OCI-LY3 (cell line): ENCODE measurements at regions not wholly inside any gene's neighbourhood (a gene's known extent, or its start where the extent isn't known, plus 50 kb on each side); places are given as distances from the start of the nearest gene placed in this dataset.

Experiments used
- H2AFZ ChIP-seq: fragments of 200-600, 300-600 bp; shearing (Covaris generic); 2 replicates; pipeline ENCODE4 v1.6.0; 2014; ENCODE audit warnings: antibody characterized with exemption, low read depth, low read length
- H3K27ac ChIP-seq: fragments of 200-600, 300-600 bp; sonication (generic); 2 replicates; pipeline ENCODE4 v1.5.1; 2014; ENCODE audit warnings: mild to moderate bottlenecking, low read length, moderate library complexity, mixed read lengths
- H3K27me3 ChIP-seq: fragments of 200-600, 300-600 bp; sonication (generic); 2 replicates; pipeline ENCODE4 v1.6.1; 2014; ENCODE audit warnings: low read depth, low read length, mixed read lengths
- H3K36me3 ChIP-seq: fragments of 200-600, 300-600 bp; sonication (generic); replicated peaks from 2 replicates; pipeline ENCODE3; 2014; ENCODE audit warnings: low read depth, low read length, mixed read lengths
- H3K4me1 ChIP-seq: fragments of 300-600, 200-600 bp; sonication (generic); 2 replicates; pipeline ENCODE4 v1.6.1; 2014; ENCODE audit warnings: low read length, mixed read lengths
- H3K4me2 ChIP-seq: fragments of 200-600, 300-600 bp; sonication (generic); 2 replicates; pipeline ENCODE4 v1.6.1; 2014; ENCODE audit warnings: low read length, mixed read lengths
- H3K4me3 ChIP-seq: fragments of 300-600, 200-600 bp; sonication (generic); 2 replicates; pipeline ENCODE4 v1.5.1; 2014; ENCODE audit warnings: antibody characterized with exemption, mild to moderate bottlenecking, low read length, moderate library complexity
- H3K79me2 ChIP-seq: fragments of 300-600, 200-600 bp; shearing (Covaris generic); 2 replicates; pipeline ENCODE4 v1.6.1; 2014; ENCODE audit warnings: mild to moderate bottlenecking, low read length, mixed read lengths
- H3K9ac ChIP-seq: fragments of 300-600, 200-600 bp; shearing (Covaris generic); 2 replicates; pipeline ENCODE4 v1.6.0; 2014; ENCODE audit warnings: mild to moderate bottlenecking, low read length, moderate library complexity
- H3K9me3 ChIP-seq: fragments of 200-600, 300-600 bp; shearing (Covaris generic); 2 replicates; pipeline ENCODE4 v1.6.1; 2014; ENCODE audit warnings: low read length, mixed read lengths; ENCODE audit not compliant: insufficient read depth
- H4K20me1 ChIP-seq: fragments of 200-600, 300-600 bp; sonication (generic); 2 replicates; pipeline ENCODE4 v1.6.1; 2016; ENCODE audit warnings: low read length, mixed read lengths; ENCODE audit not compliant: insufficient read depth
- EZH2phosphoT487 ChIP-seq: fragments of 200-600 bp; shearing (Covaris generic); IDR thresholded peaks from 2 replicates; pipeline ENCODE4 v1.6.1; 2018; ENCODE audit warnings: antibody characterized with exemption, mixed run types, low read depth
- TF ChIP-seq, protein P1 (sequence below): fragments of 200-600, 300-600 bp; sonication (generic); IDR thresholded peaks from 2 replicates; pipeline ENCODE4 v1.5.1; 2014; ENCODE audit warnings: antibody characterized with exemption, low read length, low read depth

DNA sequence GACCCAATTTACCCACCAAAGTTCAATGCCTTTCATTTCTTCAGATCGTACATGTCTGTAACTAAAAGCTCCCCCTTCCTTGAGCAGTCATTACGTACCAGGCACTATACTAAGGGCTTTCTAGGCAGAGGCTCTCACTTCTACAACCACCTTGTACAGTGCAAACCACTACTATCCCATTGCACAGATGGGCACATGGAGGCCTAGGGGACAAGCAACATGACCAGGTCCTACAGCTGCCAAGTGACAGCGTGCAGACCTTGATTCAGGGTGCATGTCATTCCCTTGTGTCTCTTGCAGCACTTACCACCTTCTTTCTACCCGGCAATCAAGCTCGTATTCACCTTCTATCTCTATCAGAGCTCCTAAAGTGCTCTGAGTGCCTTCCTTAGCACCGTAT lies 382.7 kb downstream of the SOX9 start:
- Histone ChIP-seq H3K4me1 (no peaks in the 10 kb centered on the region), H4K20me1 (no peaks in the 10 kb centered on the region), H3K36me3 (no peaks in the 10 kb centered on the region), H3K9me3 (no peaks in the 10 kb centered on the region), H3K79me2 (no peaks in the 10 kb centered on the region), H3K27me3 (no peaks in the 10 kb centered on the region), H3K27ac (no peak overlapping the region), H3K9ac (no peak overlapping the region), H2AFZ (no peak overlapping the region), H3K4me3 (no peak overlapping the region), H3K4me2 (no peak overlapping the region)
- TF ChIP-seq, protein P1, sequence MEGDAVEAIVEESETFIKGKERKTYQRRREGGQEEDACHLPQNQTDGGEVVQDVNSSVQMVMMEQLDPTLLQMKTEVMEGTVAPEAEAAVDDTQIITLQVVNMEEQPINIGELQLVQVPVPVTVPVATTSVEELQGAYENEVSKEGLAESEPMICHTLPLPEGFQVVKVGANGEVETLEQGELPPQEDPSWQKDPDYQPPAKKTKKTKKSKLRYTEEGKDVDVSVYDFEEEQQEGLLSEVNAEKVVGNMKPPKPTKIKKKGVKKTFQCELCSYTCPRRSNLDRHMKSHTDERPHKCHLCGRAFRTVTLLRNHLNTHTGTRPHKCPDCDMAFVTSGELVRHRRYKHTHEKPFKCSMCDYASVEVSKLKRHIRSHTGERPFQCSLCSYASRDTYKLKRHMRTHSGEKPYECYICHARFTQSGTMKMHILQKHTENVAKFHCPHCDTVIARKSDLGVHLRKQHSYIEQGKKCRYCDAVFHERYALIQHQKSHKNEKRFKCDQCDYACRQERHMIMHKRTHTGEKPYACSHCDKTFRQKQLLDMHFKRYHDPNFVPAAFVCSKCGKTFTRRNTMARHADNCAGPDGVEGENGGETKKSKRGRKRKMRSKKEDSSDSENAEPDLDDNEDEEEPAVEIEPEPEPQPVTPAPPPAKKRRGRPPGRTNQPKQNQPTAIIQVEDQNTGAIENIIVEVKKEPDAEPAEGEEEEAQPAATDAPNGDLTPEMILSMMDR, result no peak
- TF ChIP-seq EZH2phosphoT487, result no peak

DNA sequence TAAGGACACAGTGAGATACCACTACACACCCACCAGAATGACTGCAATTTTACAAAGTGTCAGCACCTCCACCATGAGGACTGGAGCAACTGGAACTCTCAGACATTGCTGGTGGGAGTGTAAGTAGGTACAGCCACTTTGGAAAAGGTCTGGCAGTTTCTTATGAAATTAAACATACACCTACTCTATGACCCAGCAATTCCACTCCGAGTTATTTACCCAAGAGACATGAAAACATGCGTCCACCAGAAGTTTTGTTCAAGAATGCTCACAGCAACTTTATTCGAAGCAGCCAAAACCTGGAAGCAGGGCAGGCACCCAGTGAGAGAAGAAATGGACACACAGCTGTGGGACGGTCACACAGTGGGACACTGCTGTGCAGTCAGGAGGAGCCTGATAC lies 384.0 kb downstream of the SOX9 start:
- Histone ChIP-seq H3K9me3 (no peaks in the 10 kb centered on the region), H3K4me1 (no peaks in the 10 kb centered on the region), H3K4me2 (no peak overlapping the region), H3K4me3 (no peak overlapping the region), H3K27ac (no peak overlapping the region), H3K79me2 (no peaks in the 10 kb centered on the region), H3K9ac (no peak overlapping the region), H4K20me1 (no peaks in the 10 kb centered on the region), H3K36me3 (no peaks in the 10 kb centered on the region), H3K27me3 (no peaks in the 10 kb centered on the region), H2AFZ (no peak overlapping the region)
- TF ChIP-seq, protein P1, result no peak
- TF ChIP-seq EZH2phosphoT487, result no peak

DNA sequence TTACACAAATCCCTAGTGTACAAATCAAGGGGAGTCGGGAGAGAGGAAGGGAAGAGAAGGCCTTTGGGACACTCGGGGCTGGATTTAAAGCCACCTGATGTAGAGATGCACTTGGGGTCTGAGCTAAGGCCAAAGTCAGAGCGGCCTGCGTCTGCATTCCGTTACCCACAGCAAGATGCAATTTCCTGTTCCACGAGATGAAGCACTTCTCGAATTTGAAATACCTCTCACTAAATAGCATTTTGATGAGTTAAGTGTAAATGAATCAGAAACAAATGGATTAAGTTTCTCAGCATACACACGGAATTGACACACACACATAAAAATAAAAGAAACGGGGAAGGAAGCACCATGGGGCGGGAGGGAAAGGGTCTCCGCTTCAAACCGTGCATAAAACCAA lies 386.0 kb downstream of the SOX9 start:
- TF ChIP-seq EZH2phosphoT487, result no peak
- no peak overlapping the region for H3K4me2 ChIP-seq
- no peaks in the 10 kb centered on the region for H3K36me3 ChIP-seq
- H3K4me3 ChIP-seq, result no peak overlapping the region
- no peaks in the 10 kb centered on the region for H4K20me1 ChIP-seq
- no peak overlapping the region for H3K27ac ChIP-seq
- H2AFZ ChIP-seq, result no peak overlapping the region
- no peaks in the 10 kb centered on the region for H3K27me3 ChIP-seq
- H3K9me3 ChIP-seq, result no peaks in the 10 kb centered on the region
- 0 out of 2 replicates have a peak, but pooled peaks cover 5% of the 10 kb centered on the region for H3K4me1 ChIP-seq
- H3K9ac ChIP-seq, result no peak overlapping the region
- H3K79me2 ChIP-seq, result no peaks in the 10 kb centered on the region

DNA sequence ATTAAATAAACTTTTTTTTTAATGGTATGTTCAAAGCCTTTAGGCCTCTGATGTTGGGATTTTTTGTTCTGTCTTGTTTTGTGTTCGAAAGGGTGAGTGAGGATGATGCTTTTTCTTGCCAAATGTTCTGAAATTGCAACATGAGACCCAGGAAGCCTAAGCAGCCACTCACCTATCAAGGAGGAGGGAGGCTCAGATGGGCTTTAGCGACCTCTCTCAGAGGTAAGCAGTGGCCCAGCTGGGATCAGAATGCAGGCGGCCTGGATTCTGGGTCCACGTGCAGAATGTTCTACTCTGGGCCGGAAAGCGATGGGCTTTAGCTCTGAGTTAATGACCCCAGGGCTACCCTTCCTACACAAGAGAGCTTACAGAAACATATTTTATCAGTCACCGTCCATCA lies 386.6 kb downstream of the SOX9 start:
- no peak overlapping the region for H3K4me2 ChIP-seq
- no peak overlapping the region for H3K27ac ChIP-seq
- no peaks in the 10 kb centered on the region for H3K9me3 ChIP-seq
- no peaks in the 10 kb centered on the region for H3K27me3 ChIP-seq
- H3K9ac ChIP-seq, result no peak overlapping the region
- H3K4me3 ChIP-seq, result no peak overlapping the region
- no peak overlapping the region for H2AFZ ChIP-seq
- TF ChIP-seq, protein P1, result no peak
- no peak for TF ChIP-seq EZH2phosphoT487
- H3K36me3 ChIP-seq, result no peaks in the 10 kb centered on the region
- H4K20me1 ChIP-seq, result no peaks in the 10 kb centered on the region
- 0 out of 2 replicates have a peak, but pooled peaks cover 5% of the 10 kb centered on the region for H3K4me1 ChIP-seq
- H3K79me2 ChIP-seq, result no peaks in the 10 kb centered on the region
